Neural progenitor cell (in vitro differentiated cells): ENCODE measurements at regions not wholly inside any gene's neighbourhood (a gene's known extent, or its start where the extent isn't known, plus 50 kb on each side); places are given as distances from the start of the nearest gene placed in this dataset.

Experiments used
- EZH2 ChIP-seq: fragments of 200-600 bp; sonication (generic); IDR thresholded peaks from 2 replicates; pipeline ENCODE4 v1.6.1; 2017; ENCODE audit warnings: antibody characterized with exemption, mild to moderate bottlenecking, moderate library complexity
- TF ChIP-seq, protein P1 (sequence below): fragments of 200-600 bp; sonication (generic); IDR thresholded peaks from 2 replicates; pipeline ENCODE4 v1.5.1; 2017; ENCODE audit warnings: antibody characterized with exemption, mild to moderate bottlenecking

DNA sequence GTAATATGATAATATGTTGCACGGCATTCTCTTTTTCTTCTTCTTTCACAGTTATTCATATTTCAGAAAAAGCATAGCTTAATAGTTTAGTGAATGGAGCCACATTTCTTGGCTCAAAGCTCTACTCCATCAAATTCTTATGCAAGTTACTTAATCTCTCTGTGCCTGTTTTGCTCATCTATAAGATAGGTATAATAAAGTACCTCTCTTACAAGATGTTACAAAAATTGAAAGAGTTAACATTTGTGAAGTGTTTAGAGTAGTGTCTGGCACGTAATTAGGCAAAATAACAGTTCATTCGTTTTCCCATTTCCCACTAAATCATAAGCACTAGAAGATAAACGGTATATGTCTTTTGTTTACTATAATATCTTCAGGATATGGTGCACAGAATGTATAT is 1304.4 kb upstream of the EYS start:
- TF ChIP-seq, protein P1, sequence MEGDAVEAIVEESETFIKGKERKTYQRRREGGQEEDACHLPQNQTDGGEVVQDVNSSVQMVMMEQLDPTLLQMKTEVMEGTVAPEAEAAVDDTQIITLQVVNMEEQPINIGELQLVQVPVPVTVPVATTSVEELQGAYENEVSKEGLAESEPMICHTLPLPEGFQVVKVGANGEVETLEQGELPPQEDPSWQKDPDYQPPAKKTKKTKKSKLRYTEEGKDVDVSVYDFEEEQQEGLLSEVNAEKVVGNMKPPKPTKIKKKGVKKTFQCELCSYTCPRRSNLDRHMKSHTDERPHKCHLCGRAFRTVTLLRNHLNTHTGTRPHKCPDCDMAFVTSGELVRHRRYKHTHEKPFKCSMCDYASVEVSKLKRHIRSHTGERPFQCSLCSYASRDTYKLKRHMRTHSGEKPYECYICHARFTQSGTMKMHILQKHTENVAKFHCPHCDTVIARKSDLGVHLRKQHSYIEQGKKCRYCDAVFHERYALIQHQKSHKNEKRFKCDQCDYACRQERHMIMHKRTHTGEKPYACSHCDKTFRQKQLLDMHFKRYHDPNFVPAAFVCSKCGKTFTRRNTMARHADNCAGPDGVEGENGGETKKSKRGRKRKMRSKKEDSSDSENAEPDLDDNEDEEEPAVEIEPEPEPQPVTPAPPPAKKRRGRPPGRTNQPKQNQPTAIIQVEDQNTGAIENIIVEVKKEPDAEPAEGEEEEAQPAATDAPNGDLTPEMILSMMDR, result no peak
- no peak for TF ChIP-seq EZH2
